Smooth muscle cell (in vitro differentiated cells): ENCODE measurements at regions not wholly inside any gene's neighbourhood (a gene's known extent, or its start where the extent isn't known, plus 50 kb on each side); places are given as distances from the start of the nearest gene placed in this dataset.

ENCODE experiments used
- DNase-seq: peaks from one replicate; lab custom pipeline; 2025; ENCODE audit not compliant: unreplicated experiment; lab: John Stamatoyannopoulos, UW
- H2AFZ ChIP-seq: fragments of 200-600 bp; sonication (generic); 2 replicates; pipeline ENCODE4 v1.6.0; 2016; ENCODE audit warnings: antibody characterized with exemption, low read depth, mild to moderate bottlenecking
- H3F3A ChIP-seq: fragments of 200-600 bp; sonication (generic); 2 replicates; pipeline ENCODE4 v1.6.0; 2017; ENCODE audit warnings: antibody characterized with exemption, low read depth
- H3K27ac ChIP-seq: fragments of 200-600 bp; sonication (generic); 2 replicates; pipeline ENCODE4 v1.5.1; 2016; ENCODE audit warnings: low read depth, mild to moderate bottlenecking
- H3K27me3 ChIP-seq: fragments of 200-600 bp; sonication (generic); 2 replicates; pipeline ENCODE4 v1.6.1; 2016; ENCODE audit warnings: low read depth, mild to moderate bottlenecking
- H3K36me3 ChIP-seq: fragments of 200-600 bp; sonication (generic); 2 replicates; pipeline ENCODE4 v1.5.1; 2016; ENCODE audit warnings: low read depth
- H3K4me1 ChIP-seq: fragments of 200-600 bp; sonication (generic); 2 replicates; pipeline ENCODE4 v1.5.1; 2016; ENCODE audit warnings: low read depth
- H3K4me2 ChIP-seq: fragments of 200-600 bp; sonication (generic); 2 replicates; pipeline ENCODE4 v1.6.0; 2016; ENCODE audit warnings: mild to moderate bottlenecking
- H3K4me3 ChIP-seq: fragments of 200-600 bp; sonication (generic); 2 replicates; pipeline ENCODE4 v1.5.1; 2016; ENCODE audit warnings: mild to moderate bottlenecking
- H3K79me2 ChIP-seq: fragments of 200-600 bp; sonication (generic); 2 replicates; pipeline ENCODE4 v1.6.0; 2016; ENCODE audit warnings: low read depth, mild to moderate bottlenecking
- H3K9ac ChIP-seq: fragments of 200-600 bp; sonication (generic); 2 replicates; pipeline ENCODE4 v1.6.0; 2016; ENCODE audit warnings: low read depth
- H3K9me3 ChIP-seq: fragments of 200-600 bp; sonication (generic); replicated peaks from 2 replicates; pipeline ENCODE4 v1.5.1; 2016; ENCODE audit warnings: low read depth
- H4K20me1 ChIP-seq: fragments of 200-600 bp; sonication (generic); 2 replicates; pipeline ENCODE4 v1.6.0; 2016; ENCODE audit warnings: low read depth
- WGBS: methylation state at CpG from one replicate; pipeline ENCODE4 v1.1.7; 2016; ENCODE audit warnings: low lambda C conversion rate; 5-methylcytosine and 5-hydroxymethylcytosine counted together
- TF ChIP-seq, protein P1 (sequence below): fragments of 200-600 bp; sonication (generic); IDR thresholded peaks from 2 replicates; pipeline ENCODE4 v1.5.1; 2017; ENCODE audit warnings: borderline replicate concordance, mild to moderate bottlenecking, antibody characterized with exemption; ENCODE audit not compliant: insufficient read depth, poor library complexity, severe bottlenecking

DNA sequence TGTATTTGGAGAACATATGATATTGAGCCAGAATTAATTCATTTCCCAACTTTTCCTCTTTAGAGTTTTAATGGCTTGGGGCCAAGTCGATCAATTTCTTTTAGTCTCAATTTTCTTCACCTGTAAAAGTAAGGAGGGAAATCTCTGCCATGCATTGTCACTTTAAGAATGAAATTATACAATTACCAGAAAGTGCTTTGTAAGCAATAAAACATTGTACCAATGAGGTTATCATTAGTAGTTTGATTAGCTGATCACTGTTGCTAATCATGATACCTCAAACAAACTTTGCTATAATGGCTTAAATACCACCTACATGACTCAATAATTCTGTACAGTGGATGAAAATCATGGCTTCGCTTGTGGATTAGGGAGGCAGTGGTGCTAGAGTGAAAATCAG, 1525.8 kb upstream of the GOT2 start:
- Histone ChIP-seq H3K9me3 (no peaks in the 10 kb centered on the region), H3K36me3 (no peaks in the 10 kb centered on the region), H3F3A (no peaks in the 10 kb centered on the region), H3K4me1 (no peaks in the 10 kb centered on the region), H3K4me3 (no peak overlapping the region), H3K9ac (no peak overlapping the region), H3K27ac (no peak overlapping the region), H3K4me2 (no peak overlapping the region), H3K79me2 (no peaks in the 10 kb centered on the region), H3K27me3 (no peaks in the 10 kb centered on the region), H4K20me1 (no peaks in the 10 kb centered on the region), H2AFZ (no peak overlapping the region)
- WGBS = 98% methylated on average over 2 of the region's 2 CpGs
- TF ChIP-seq, protein P1, sequence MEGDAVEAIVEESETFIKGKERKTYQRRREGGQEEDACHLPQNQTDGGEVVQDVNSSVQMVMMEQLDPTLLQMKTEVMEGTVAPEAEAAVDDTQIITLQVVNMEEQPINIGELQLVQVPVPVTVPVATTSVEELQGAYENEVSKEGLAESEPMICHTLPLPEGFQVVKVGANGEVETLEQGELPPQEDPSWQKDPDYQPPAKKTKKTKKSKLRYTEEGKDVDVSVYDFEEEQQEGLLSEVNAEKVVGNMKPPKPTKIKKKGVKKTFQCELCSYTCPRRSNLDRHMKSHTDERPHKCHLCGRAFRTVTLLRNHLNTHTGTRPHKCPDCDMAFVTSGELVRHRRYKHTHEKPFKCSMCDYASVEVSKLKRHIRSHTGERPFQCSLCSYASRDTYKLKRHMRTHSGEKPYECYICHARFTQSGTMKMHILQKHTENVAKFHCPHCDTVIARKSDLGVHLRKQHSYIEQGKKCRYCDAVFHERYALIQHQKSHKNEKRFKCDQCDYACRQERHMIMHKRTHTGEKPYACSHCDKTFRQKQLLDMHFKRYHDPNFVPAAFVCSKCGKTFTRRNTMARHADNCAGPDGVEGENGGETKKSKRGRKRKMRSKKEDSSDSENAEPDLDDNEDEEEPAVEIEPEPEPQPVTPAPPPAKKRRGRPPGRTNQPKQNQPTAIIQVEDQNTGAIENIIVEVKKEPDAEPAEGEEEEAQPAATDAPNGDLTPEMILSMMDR = no peak
- DNase-seq = no peak

DNA sequence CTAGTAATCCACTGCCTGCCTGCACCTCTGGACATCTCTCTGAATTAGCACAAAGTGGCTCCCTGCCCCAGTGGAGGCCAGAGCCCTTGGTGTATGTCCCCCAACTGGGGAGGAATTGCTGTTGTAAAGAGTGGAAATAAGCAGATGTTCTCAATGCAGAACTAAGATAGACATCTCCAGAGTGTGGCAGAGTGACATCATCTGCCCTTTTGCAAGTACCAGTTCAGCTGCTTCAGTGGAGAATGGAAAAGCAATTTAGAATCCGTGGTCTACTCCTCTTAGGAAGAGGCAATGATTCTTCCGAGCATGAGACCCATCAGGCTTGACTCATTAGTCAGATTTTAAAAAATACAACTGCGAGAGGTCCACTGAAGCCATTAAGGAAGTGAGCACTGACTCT, 1512.0 kb upstream of the GOT2 start:
- no peaks in the 10 kb centered on the region for H3K27me3 ChIP-seq
- WGBS = 70% methylated on average over 3 of the region's 3 CpGs
- no peaks in the 10 kb centered on the region for H4K20me1 ChIP-seq
- H3K36me3 ChIP-seq = no peaks in the 10 kb centered on the region
- no peak overlapping the region for H2AFZ ChIP-seq
- no peak overlapping the region for H3K4me3 ChIP-seq
- H3F3A ChIP-seq = no peaks in the 10 kb centered on the region
- TF ChIP-seq, protein P1 = no peak
- no peak overlapping the region for H3K27ac ChIP-seq
- H3K4me1 ChIP-seq = no peaks in the 10 kb centered on the region
- H3K9ac ChIP-seq = no peak overlapping the region
- no peak overlapping the region for H3K4me2 ChIP-seq
- H3K9me3 ChIP-seq = no peaks in the 10 kb centered on the region
- DNase-seq = no peak
- no peaks in the 10 kb centered on the region for H3K79me2 ChIP-seq

DNA sequence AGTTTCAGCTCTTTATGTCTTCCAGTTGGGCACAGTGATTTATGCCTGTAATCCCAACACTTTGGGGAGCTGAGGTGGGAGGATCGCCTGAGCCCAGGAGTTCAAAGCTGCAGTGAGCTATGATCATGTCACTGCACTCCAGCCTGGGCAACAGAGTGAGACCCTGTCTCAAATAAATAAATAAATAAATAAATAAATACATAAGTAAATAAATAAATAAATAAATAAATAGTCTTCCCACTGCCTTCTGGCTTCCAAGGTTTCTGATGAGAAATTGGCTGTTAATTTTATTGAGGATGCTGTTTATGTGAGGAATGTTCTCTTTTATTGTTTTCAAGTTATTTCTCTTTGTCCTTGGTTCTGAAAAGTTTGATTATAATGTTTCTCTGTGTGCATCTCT, 1507.6 kb upstream of the GOT2 start:
- Histone ChIP-seq H3K9me3 (no peaks in the 10 kb centered on the region), H4K20me1 (no peaks in the 10 kb centered on the region), H3K79me2 (no peaks in the 10 kb centered on the region), H3K36me3 (no peaks in the 10 kb centered on the region), H3K9ac (no peak overlapping the region), H3K4me3 (no peak overlapping the region), H3K27me3 (no peaks in the 10 kb centered on the region), H2AFZ (no peak overlapping the region), H3K4me1 (no peaks in the 10 kb centered on the region), H3F3A (no peaks in the 10 kb centered on the region), H3K27ac (no peak overlapping the region), H3K4me2 (no peak overlapping the region)
- TF ChIP-seq, protein P1 = no peak
- DNase-seq = no peak
- 94% methylated on average over 1 of the region's 1 CpG for WGBS

DNA sequence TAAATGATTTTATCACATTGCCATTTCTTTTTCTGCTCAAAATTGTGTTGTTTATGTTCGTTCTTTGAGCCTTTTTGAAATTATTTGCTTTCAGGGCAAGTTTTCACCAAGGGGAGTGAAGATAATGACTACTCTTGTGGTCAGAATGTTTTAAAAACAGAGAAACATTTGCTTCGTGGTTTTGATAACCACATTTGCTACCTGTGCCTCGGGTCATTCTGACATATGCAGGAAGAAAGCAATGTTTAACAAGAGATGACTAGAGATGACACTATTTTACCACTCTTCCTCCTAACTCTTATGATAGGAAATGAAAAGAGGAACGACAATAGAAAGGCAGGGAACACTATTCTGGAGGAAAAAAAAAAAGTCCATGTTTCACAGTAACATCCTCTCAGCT, 1496.5 kb upstream of the GOT2 start:
- Histone ChIP-seq H4K20me1 (no peaks in the 10 kb centered on the region), H3K27me3 (no peaks in the 10 kb centered on the region), H3K4me3 (no peak overlapping the region), H3K4me2 (no peak overlapping the region), H2AFZ (no peak overlapping the region), H3K4me1 (no peaks in the 10 kb centered on the region), H3K36me3 (no peaks in the 10 kb centered on the region), H3K9me3 (no peaks in the 10 kb centered on the region), H3K27ac (no peak overlapping the region), H3F3A (no peaks in the 10 kb centered on the region), H3K9ac (no peak overlapping the region), H3K79me2 (no peaks in the 10 kb centered on the region)
- DNase-seq = no peak
- WGBS = 58% methylated on average over 4 of the region's 4 CpGs
- TF ChIP-seq, protein P1 = no peak
